ENCODE measurements at regions not wholly inside any gene's neighbourhood (a gene's known extent, or its start where the extent isn't known, plus 50 kb on each side); places are given as distances from the start of the nearest gene placed in this dataset.
"Not testable (repeated sequence)": the region's sequence is repeated elsewhere in the genome, so short reads cannot be mapped to it uniquely, and the experiment has no call there.

DNA sequence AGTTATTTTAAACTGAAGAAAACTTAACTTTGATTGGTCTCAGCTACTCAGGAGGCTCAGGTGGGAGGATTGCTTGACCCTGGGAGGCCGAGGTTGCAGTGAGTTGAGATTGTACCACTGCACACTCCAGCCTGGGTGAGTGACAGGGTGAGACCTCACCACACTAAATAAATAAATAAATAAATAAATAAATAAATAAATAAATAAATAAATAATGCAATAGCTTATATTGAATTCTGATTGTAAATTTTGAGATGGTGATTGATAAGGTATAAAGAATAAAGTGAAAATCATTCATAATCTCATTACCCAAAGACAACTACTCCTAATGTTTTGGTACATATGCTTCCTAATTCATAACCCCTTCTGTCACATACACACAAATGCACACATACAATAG, 58.1 kb downstream of the TUBA3C start:
- WGBS, 2 donors, result 50 to 70% methylated on average over 1 of the region's 1 CpG
- intact Hi-C loops (cut with DNase I), result no loop called here
- H3K36me3 ChIP-seq (replicated peaks in 1 of 2; ENCODE audit: insufficient read depth in 1 of 2, low read depth in 2 of 2), result no peaks in the 10 kb centered on the region
- H3K4me3 ChIP-seq, result no peak overlapping the region
- ATAC-seq, result no peak
- TF ChIP-seq, protein P1, sequence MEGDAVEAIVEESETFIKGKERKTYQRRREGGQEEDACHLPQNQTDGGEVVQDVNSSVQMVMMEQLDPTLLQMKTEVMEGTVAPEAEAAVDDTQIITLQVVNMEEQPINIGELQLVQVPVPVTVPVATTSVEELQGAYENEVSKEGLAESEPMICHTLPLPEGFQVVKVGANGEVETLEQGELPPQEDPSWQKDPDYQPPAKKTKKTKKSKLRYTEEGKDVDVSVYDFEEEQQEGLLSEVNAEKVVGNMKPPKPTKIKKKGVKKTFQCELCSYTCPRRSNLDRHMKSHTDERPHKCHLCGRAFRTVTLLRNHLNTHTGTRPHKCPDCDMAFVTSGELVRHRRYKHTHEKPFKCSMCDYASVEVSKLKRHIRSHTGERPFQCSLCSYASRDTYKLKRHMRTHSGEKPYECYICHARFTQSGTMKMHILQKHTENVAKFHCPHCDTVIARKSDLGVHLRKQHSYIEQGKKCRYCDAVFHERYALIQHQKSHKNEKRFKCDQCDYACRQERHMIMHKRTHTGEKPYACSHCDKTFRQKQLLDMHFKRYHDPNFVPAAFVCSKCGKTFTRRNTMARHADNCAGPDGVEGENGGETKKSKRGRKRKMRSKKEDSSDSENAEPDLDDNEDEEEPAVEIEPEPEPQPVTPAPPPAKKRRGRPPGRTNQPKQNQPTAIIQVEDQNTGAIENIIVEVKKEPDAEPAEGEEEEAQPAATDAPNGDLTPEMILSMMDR (IDR thresholded peaks at IDR 0.05), result no peak
- no peak for TF ChIP-seq POLR2A (IDR thresholded peaks at IDR 0.05)
- no peaks in the 10 kb centered on the region for H3K27me3 ChIP-seq
- H3K4me1 ChIP-seq, result no peaks in the 10 kb centered on the region
- no peak for DNase-seq
- H3K9me3 ChIP-seq, result no peaks in the 10 kb centered on the region
- no peak overlapping the region for H3K27ac ChIP-seq

DNA sequence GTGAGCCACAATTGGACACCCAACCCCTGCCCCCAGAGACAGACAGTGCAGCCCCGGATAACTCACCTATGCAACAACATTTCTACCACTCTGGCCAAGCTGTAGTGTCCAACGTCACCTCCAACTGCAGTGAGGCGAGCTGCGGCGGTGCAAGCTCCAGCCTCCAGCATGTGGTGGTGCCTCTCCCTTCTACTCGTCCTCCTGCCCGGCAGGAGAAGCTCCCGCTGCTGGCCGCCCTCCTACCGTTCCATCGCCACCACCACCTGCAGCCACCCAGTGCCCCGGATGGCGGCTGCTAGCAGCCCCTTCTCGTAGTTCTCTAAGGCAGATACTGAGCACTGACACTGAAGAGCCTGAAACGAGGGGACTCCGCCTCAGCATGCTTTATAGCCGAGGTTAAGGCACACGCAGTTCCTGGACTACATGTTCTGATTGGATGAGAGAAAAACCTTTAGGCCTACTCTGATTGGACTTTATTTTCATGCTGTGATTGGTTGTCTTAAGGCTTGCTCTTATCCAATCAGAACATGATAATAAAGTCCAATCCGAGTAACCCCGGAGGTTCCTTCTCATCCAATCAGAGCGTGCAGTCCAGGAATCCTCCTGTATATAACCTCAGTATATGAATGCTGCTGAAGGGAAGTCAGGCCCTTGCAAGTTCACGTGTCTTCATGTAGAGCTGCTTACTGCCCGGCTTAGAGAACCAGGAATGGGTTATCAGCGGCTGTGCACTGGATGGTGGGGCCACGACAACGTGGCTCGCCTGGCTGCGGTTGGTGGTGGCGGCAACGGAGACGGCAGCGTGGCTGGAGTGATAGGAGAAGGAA, 63.5 kb downstream of the TUBA3C start:
- Histone ChIP-seq H3K4me3 (no peak overlapping the region), H3K4me1 (no peaks in the 10 kb centered on the region), H3K27me3 (no peaks in the 10 kb centered on the region), H3K36me3 (replicated peaks in 1 of 2; ENCODE audit: insufficient read depth in 1 of 2, low read depth in 2 of 2) (no peaks in the 10 kb centered on the region), H3K27ac (no peak overlapping the region), H3K9me3 (no peaks in the 10 kb centered on the region)
- ATAC-seq (no peak), DNase-seq (no peak)
- intact Hi-C loops (cut with DNase I), result no loop called here
- TF ChIP-seq, protein P1 (IDR thresholded peaks at IDR 0.05), result no peak
- no peak for TF ChIP-seq POLR2A (IDR thresholded peaks at IDR 0.05)
- WGBS, 2 donors, result 76% methylated on average over 31 to 32 of the region's 32 CpGs

DNA sequence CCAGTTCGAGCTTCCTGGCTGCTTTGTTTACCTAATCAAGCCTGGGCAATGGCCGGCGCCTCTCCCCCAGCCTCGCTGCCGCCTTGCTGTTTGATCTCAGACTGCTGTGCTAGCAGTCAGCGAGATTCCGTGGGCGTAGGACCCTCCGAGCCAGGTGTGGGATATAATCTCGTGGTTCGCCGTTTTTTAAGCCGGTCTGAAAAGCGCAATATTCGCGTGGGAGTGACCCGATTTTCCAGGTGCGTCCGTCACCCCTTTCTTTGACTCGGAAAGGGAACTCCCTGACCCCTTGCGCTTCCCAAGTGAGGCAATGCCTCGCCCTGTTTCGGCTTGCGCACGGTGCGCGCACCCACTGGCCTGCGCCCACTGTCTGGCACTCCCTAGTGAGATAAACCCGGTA, 72.4 kb downstream of the TUBA3C start:
- ATAC-seq; H3K4me1 ChIP-seq; H3K9me3 ChIP-seq; H3K4me3 ChIP-seq; DNase-seq; H3K36me3 ChIP-seq (replicated peaks in 1 of 2; ENCODE audit: insufficient read depth in 1 of 2, low read depth in 2 of 2); intact Hi-C loops (cut with DNase I); H3K27ac ChIP-seq; H3K27me3 ChIP-seq: not testable (repeated sequence)
- WGBS, 2 donors, result 62 to 67% methylated on average over 21 to 24 of the region's 29 CpGs

DNA sequence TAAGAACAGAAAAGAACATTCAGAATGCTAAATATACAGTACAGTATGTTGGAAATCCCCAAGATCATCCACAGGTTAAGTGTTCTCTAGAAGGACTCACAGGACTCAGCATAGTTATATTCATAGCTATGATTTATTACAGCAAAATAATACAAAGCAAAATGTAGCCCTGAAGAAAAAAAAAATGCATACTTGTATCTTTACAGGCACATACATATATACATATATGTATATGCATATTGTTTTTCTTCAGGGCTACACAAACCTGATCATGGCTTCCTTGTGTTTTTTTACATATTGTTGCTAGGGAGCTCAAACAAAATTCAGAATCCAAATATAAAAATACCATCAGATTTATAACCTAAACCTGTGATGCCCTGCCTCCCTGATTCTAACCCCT, 78.5 kb downstream of the TUBA3C start:
- ATAC-seq (no peak), DNase-seq (no peak)
- H3K4me3 ChIP-seq, result no peak overlapping the region
- no peaks in the 10 kb centered on the region for H3K9me3 ChIP-seq
- H3K4me1 ChIP-seq, result no peaks in the 10 kb centered on the region
- no peaks in the 10 kb centered on the region for H3K36me3 ChIP-seq (replicated peaks in 1 of 2; ENCODE audit: insufficient read depth in 1 of 2, low read depth in 2 of 2)
- TF ChIP-seq, protein P1 (IDR thresholded peaks at IDR 0.05), result no peak
- TF ChIP-seq POLR2A (IDR thresholded peaks at IDR 0.05), result no peak
- H3K27me3 ChIP-seq, result no peaks in the 10 kb centered on the region
- intact Hi-C loops (cut with DNase I), result no loop called here
- no peak overlapping the region for H3K27ac ChIP-seq

DNA sequence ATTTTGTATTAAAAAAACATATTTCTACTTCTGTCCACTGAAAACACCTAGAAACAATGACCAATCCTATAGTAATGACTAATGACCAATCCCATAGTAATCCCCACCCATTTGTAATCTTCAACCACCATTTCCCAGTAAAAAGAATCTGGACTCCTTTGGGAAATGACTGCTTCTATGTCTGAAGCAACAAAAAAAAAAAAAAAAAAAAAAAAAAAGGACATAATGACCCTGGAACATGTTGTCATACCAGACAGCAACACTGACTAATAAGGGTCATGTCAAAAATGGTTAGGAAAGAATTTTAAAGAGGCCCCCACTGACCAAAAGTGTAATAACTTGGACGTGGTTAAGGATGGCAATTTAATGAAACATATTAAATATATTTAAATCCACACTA, 88.3 kb downstream of the TUBA3C start:
- H3K36me3 ChIP-seq (replicated peaks in 1 of 2; ENCODE audit: insufficient read depth in 1 of 2, low read depth in 2 of 2), result no peaks in the 10 kb centered on the region
- TF ChIP-seq, protein P1 (IDR thresholded peaks at IDR 0.05), result no peak
- TF ChIP-seq POLR2A (IDR thresholded peaks at IDR 0.05), result no peak
- no peaks in the 10 kb centered on the region for H3K9me3 ChIP-seq
- H3K4me3 ChIP-seq, result no peak overlapping the region
- H3K4me1 ChIP-seq, result no peaks in the 10 kb centered on the region
- H3K27ac ChIP-seq, result no peak overlapping the region
- WGBS, 2 donors, result 28 to 47% methylated on average over 1 of the region's 1 CpG
- DNase-seq, result no peak
- H3K27me3 ChIP-seq, result no peaks in the 10 kb centered on the region
- intact Hi-C loops (cut with DNase I), result no loop called here
- no peak for ATAC-seq
